SU-DHL-6 (cell line): ENCODE measurements at regions not wholly inside any gene's neighbourhood (a gene's known extent, or its start where the extent isn't known, plus 50 kb on each side); places are given as distances from the start of the nearest gene placed in this dataset.

Source experiments
- H2AFZ ChIP-seq: fragments of 200-600 bp; sonication (generic); 2 replicates; pipeline ENCODE4 v1.6.1; 2014; ENCODE audit warnings: low read depth, mild to moderate bottlenecking, moderate library complexity, mixed read lengths, antibody characterized with exemption, low read length; ENCODE audit not compliant: severe bottlenecking
- H3F3A ChIP-seq: fragments of 200-600 bp; shearing (Covaris generic); 2 replicates; pipeline ENCODE4 v1.6.0; 2016; ENCODE audit warnings: antibody characterized with exemption, mild to moderate bottlenecking; ENCODE audit not compliant: insufficient read depth
- H3K27ac ChIP-seq: fragments of 200-600 bp; sonication (generic); 2 replicates; pipeline ENCODE4 v1.5.1; 2016; ENCODE audit warnings: low read depth, mild to moderate bottlenecking, low read length, moderate library complexity, mixed read lengths
- H3K27me3 ChIP-seq: fragments of 200-600 bp; sonication (generic), shearing (Covaris generic); 2 replicates; pipeline ENCODE4 v1.6.0; 2014; ENCODE audit warnings: mild to moderate bottlenecking, low read length
- H3K36me3 ChIP-seq: fragments of 200-600 bp; sonication (generic); 2 replicates; pipeline ENCODE4 v1.6.1; 2014; ENCODE audit warnings: mild to moderate bottlenecking, low read length, mixed read lengths
- H3K4me2 ChIP-seq: fragments of 300-600, 200-600 bp; shearing (Covaris generic), sonication (generic); 2 replicates; pipeline ENCODE4 v1.6.0; 2014; ENCODE audit warnings: low read length, low read depth, mild to moderate bottlenecking; ENCODE audit not compliant: poor library complexity, severe bottlenecking
- H3K4me3 ChIP-seq: fragments of 200-600 bp; sonication (generic); 2 replicates; pipeline ENCODE4 v1.5.1; 2014; ENCODE audit warnings: antibody characterized with exemption, low read length, mild to moderate bottlenecking, mixed read lengths; ENCODE audit not compliant: insufficient read depth, poor library complexity, severe bottlenecking
- H3K79me2 ChIP-seq: fragments of 200-600 bp; sonication (generic); 2 replicates; pipeline ENCODE4 v1.6.1; 2014; ENCODE audit warnings: mild to moderate bottlenecking, low read length, moderate library complexity; ENCODE audit not compliant: insufficient read depth
- H3K9ac ChIP-seq: fragments of 200-600 bp; sonication (generic); 2 replicates; pipeline ENCODE4 v1.7.0; 2014; ENCODE audit warnings: mild to moderate bottlenecking, low read length
- H3K9me2 ChIP-seq: fragments of 200-600 bp; sonication (generic); replicated peaks from 2 replicates; pipeline ENCODE4 v1.6.1; 2014; ENCODE audit warnings: low read length; ENCODE audit not compliant: insufficient read depth
- H3K9me3 ChIP-seq: fragments of 200-600 bp; sonication (generic); 2 replicates; pipeline ENCODE4 v1.6.1; 2014; ENCODE audit warnings: low read length, mixed read lengths; ENCODE audit not compliant: insufficient read depth
- H4K20me1 ChIP-seq: fragments of 200-600 bp; sonication (generic); 2 replicates; pipeline ENCODE4 v1.6.1; 2014; ENCODE audit warnings: low read depth, mild to moderate bottlenecking, antibody characterized with exemption, low read length, moderate library complexity, mixed read lengths
- EZH2phosphoT487 ChIP-seq: fragments of 200-600 bp; sonication (generic), shearing (Covaris generic); conservative IDR thresholded peaks from 2 replicates; pipeline ENCODE4 v1.6.1; 2018; ENCODE audit warnings: mild to moderate bottlenecking, antibody characterized with exemption, low read length, moderate library complexity, mixed read lengths
- TF ChIP-seq, protein P1 (sequence below): fragments of 200-600 bp; sonication (generic); IDR thresholded peaks from one replicate; pipeline ENCODE4 v1.5.1; 2017; ENCODE audit warnings: antibody characterized with exemption, mild to moderate bottlenecking, low read length, moderate library complexity; ENCODE audit not compliant: insufficient read depth, poor library complexity, severe bottlenecking

DNA sequence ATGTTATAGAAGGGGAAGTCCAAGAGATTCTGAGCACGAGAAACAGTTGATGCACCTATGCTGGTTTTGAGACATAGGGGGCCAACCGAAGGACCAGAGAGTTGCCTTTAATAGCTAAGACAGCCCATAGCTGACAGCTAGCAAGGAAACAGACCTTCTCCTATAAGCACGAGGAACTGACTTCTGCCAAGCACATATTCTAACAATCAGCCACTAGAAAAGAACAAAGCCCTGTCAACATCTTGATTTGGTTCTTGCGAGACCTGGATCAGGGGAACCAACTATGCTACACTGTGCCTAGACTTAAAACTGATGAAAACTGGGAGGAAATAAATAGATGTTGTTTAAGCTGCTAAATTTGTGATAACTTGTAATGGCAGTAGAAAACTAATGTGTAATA, 785.6 kb downstream of the TMTC2 start:
- no peak for TF ChIP-seq EZH2phosphoT487
- TF ChIP-seq, protein P1, sequence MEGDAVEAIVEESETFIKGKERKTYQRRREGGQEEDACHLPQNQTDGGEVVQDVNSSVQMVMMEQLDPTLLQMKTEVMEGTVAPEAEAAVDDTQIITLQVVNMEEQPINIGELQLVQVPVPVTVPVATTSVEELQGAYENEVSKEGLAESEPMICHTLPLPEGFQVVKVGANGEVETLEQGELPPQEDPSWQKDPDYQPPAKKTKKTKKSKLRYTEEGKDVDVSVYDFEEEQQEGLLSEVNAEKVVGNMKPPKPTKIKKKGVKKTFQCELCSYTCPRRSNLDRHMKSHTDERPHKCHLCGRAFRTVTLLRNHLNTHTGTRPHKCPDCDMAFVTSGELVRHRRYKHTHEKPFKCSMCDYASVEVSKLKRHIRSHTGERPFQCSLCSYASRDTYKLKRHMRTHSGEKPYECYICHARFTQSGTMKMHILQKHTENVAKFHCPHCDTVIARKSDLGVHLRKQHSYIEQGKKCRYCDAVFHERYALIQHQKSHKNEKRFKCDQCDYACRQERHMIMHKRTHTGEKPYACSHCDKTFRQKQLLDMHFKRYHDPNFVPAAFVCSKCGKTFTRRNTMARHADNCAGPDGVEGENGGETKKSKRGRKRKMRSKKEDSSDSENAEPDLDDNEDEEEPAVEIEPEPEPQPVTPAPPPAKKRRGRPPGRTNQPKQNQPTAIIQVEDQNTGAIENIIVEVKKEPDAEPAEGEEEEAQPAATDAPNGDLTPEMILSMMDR, result no peak
- H3K4me2 ChIP-seq, result no peak overlapping the region
- H3F3A ChIP-seq, result no peaks in the 10 kb centered on the region
- H2AFZ ChIP-seq, result no peak overlapping the region
- H3K27me3 ChIP-seq, result no peaks in the 10 kb centered on the region
- no peaks in the 10 kb centered on the region for H4K20me1 ChIP-seq
- H3K9ac ChIP-seq, result no peak overlapping the region
- no peaks in the 10 kb centered on the region for H3K9me3 ChIP-seq
- H3K79me2 ChIP-seq, result no peaks in the 10 kb centered on the region
- no peak overlapping the region for H3K27ac ChIP-seq
- no peaks in the 10 kb centered on the region for H3K9me2 ChIP-seq
- no peak overlapping the region for H3K4me3 ChIP-seq
- H3K36me3 ChIP-seq, result 0 out of 2 replicates have a peak, but pooled peaks cover 3% of the 10 kb centered on the region

DNA sequence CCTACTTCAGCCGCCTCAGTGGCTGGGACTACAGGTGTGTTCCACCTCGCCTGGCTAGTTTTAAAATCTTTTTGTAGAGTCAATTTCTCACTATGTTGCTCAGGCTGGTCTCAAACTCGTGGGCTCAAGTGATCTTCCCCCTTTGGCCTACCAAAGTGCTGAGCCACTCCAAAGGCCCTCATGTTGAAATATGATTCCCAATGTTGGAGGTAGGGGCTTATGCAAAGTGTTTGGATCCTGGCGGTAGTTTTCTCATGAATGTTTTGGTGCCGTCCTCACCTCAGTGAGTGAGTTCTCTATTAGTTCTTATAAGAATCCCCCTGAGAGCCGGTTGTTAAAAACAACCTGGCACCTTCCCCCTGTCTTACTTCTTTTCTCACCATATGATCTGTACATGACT, 784.6 kb downstream of the TMTC2 start:
- Histone ChIP-seq H3K27me3 (no peaks in the 10 kb centered on the region), H3K9me2 (no peaks in the 10 kb centered on the region), H3F3A (no peaks in the 10 kb centered on the region), H3K36me3 (peaks cover 5% of the 10 kb centered on the region; the same call in 1 of the 2 replicates), H3K27ac (no peak overlapping the region), H2AFZ (peak overlapping the region; percentile 37), H4K20me1 (no peaks in the 10 kb centered on the region), H3K4me2 (no peak overlapping the region), H3K9ac (no peak overlapping the region), H3K4me3 (no peak overlapping the region), H3K79me2 (no peaks in the 10 kb centered on the region), H3K9me3 (no peaks in the 10 kb centered on the region)
- no peak for TF ChIP-seq EZH2phosphoT487
- TF ChIP-seq, protein P1, result no peak

DNA sequence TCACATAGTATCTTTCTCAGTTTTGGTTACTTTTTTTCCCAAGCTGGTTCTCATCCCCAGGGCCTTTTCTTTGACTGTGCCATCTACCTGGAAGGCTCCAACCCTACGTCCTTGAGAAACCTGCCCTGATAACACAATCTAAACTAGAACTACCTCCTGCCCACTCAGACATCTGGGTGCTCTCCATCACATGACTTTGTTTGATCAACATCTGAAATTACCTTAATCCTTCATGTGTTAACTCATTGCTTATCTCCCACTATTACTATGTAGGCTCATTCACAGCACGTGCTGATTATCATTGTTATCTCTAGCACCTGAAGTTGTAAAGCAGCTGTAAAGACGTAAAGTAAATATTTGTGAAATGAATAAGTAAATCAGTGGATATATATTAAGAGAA, 784.0 kb downstream of the TMTC2 start:
- Histone ChIP-seq H3K27me3 (no peaks in the 10 kb centered on the region), H3K9me2 (no peaks in the 10 kb centered on the region), H3K79me2 (no peaks in the 10 kb centered on the region), H3K4me3 (no peak overlapping the region), H4K20me1 (no peaks in the 10 kb centered on the region), H3F3A (no peaks in the 10 kb centered on the region), H3K9ac (no peak overlapping the region), H2AFZ (no peak overlapping the region), H3K4me2 (no peak overlapping the region), H3K9me3 (no peaks in the 10 kb centered on the region), H3K36me3 (peaks cover 7% of the 10 kb centered on the region; the same call in 1 of the 2 replicates), H3K27ac (no peak overlapping the region)
- TF ChIP-seq, protein P1, result no peak
- TF ChIP-seq EZH2phosphoT487, result no peak
